Prostate gland (tissue), 2 donors: ENCODE measurements at regions not wholly inside any gene's neighbourhood (a gene's known extent, or its start where the extent isn't known, plus 50 kb on each side); places are given as distances from the start of the nearest gene placed in this dataset.
A peak's percentile ranks its signal among the peaks of the same experiment; 100 is the strongest.

Source experiments
- DNase-seq: peaks from one replicate; pipeline ENCODE4 v3.0.0-alpha.2; 2019; ENCODE audit warnings: low spot score
- H3K27ac ChIP-seq, 2 donors: fragments of 200-600 bp; sonication (generic); 2 replicates each; pipeline ENCODE4 v1.5.1; 2017 to 2019
- H3K27me3 ChIP-seq: fragments of 200-600 bp; sonication (generic); replicated peaks from 2 replicates; pipeline ENCODE4 v1.5.1; 2019; ENCODE audit not compliant: insufficient read depth
- H3K36me3 ChIP-seq, 2 donors: fragments of 200-600 bp; sonication (generic); 1 replicate in 1 of 2; 2 replicates in 1 of 2; pipeline versions ENCODE4 v1.5.1 to v1.8.1; 2017 to 2019
- H3K4me1 ChIP-seq: fragments of 200-600 bp; sonication (generic); replicated peaks from 2 replicates; pipeline ENCODE4 v1.5.1; 2019
- H3K4me3 ChIP-seq, 2 donors: fragments of 200-600 bp; sonication (generic); 2 replicates each; pipeline ENCODE4 v1.5.1; 2017 to 2019
- H3K9me3 ChIP-seq: fragments of 200-600 bp; sonication (generic); 2 replicates; pipeline ENCODE4 v1.5.1; 2017
- POLR2A ChIP-seq: fragments of 450-650 bp; IDR thresholded peaks from one replicate; pipeline ENCODE4 v1.6.1; 2016; ENCODE audit warnings: antibody characterized with exemption, mild to moderate bottlenecking
- POLR2AphosphoS5 ChIP-seq: sonication (generic); formaldehyde crosslinking; IDR thresholded peaks from one replicate; pipeline ENCODE4 v1.6.1; 2017; ENCODE audit warnings: antibody characterized with exemption
- WGBS: methylation state at CpG from one replicate; pipeline ENCODE4 v1.1.5; 2018; 5-methylcytosine and 5-hydroxymethylcytosine counted together
- intact Hi-C: fragments of 100-400 bp; cut with DNase I; formaldehyde crosslinking; loops from one replicate; pipeline ENCODE4 v1.14.2; 2022
- TF ChIP-seq, protein P1 (sequence below), 4 experiments: fragments of 200-600 bp in 2 of 4; fragments of 450-650 bp in 2 of 4; sonication (generic) in 2 of 4; IDR thresholded peaks; 1 replicate in 3 of 4; 2 replicates in 1 of 4; pipeline ENCODE4 v1.5.1; 2016 to 2019; ENCODE audit warnings: antibody characterized with exemption in 4 of 4, mild to moderate bottlenecking in 2 of 4, moderate library complexity in 2 of 4

GRCh38 chr2:64214281-64215115, 70.3 kb upstream of the PELI1 start:
- intact Hi-C loops = no loop called here
- Histone ChIP-seq H3K4me3 (no peak overlapping the region), H3K27me3 (no peaks in the 10 kb centered on the region), H3K27ac (peak overlapping the region; percentile 56 to 59), H3K36me3 (no peaks in the 10 kb centered on the region), H3K4me1 (no peaks in the 10 kb centered on the region), H3K9me3 (no peaks in the 10 kb centered on the region)
- 10% methylated on average over 5 of the region's 5 CpGs for WGBS
- TF ChIP-seq POLR2AphosphoS5 = peak; percentile 73
- TF ChIP-seq, protein P1, sequence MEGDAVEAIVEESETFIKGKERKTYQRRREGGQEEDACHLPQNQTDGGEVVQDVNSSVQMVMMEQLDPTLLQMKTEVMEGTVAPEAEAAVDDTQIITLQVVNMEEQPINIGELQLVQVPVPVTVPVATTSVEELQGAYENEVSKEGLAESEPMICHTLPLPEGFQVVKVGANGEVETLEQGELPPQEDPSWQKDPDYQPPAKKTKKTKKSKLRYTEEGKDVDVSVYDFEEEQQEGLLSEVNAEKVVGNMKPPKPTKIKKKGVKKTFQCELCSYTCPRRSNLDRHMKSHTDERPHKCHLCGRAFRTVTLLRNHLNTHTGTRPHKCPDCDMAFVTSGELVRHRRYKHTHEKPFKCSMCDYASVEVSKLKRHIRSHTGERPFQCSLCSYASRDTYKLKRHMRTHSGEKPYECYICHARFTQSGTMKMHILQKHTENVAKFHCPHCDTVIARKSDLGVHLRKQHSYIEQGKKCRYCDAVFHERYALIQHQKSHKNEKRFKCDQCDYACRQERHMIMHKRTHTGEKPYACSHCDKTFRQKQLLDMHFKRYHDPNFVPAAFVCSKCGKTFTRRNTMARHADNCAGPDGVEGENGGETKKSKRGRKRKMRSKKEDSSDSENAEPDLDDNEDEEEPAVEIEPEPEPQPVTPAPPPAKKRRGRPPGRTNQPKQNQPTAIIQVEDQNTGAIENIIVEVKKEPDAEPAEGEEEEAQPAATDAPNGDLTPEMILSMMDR (IDR thresholded peaks at IDR 0.05) = no peak
- no peak for DNase-seq

GRCh38 chr2:64217198-64217869, 73.1 kb upstream of the PELI1 start:
- TF ChIP-seq, protein P1 (IDR thresholded peaks at IDR 0.05) = no peak
- TF ChIP-seq POLR2A (no peak), POLR2AphosphoS5 (no peak)
- WGBS = 89% methylated on average over 9 of the region's 9 CpGs
- no peaks in the 10 kb centered on the region for H3K9me3 ChIP-seq
- intact Hi-C loops = no loop called here
- no peak overlapping the region for H3K27ac ChIP-seq
- DNase-seq = no peak
- H3K36me3 ChIP-seq = no peaks in the 10 kb centered on the region
- H3K27me3 ChIP-seq = no peaks in the 10 kb centered on the region
- no peak overlapping the region for H3K4me3 ChIP-seq
- no peaks in the 10 kb centered on the region for H3K4me1 ChIP-seq

DNA sequence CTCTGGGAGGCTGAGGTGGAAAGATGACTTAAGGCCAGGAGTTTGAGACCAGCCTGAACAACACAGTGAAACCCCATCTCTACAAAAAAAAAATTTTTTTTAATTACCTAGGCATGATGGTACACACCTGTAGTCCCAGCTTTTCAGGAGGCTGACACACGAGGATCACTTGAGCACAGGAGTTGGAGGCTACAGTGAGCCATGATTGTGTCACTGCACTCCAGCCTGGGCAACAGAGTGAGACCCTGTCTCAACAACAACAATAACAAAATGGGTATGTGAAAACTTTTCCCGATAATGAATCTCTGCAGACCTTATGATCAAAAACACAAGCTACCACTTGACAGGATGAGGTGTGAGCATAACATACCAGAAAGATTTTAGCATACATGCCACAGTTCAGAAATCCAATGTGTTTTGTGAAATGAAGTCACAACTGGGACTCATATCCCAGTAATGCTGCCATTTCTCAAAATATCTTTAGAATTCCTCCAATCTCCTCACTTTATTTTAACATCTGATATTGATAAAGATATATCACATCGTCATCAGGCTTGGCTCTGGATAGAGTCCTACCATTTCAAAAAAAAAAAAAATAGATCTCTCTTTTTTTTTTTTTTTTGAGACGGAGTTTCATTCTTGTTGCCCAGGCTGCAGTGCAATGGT, 74.0 kb upstream of the PELI1 start:
- H3K27ac ChIP-seq = no peak overlapping the region
- H3K36me3 ChIP-seq = no peaks in the 10 kb centered on the region
- TF ChIP-seq POLR2AphosphoS5 = no peak
- TF ChIP-seq, protein P1 (IDR thresholded peaks at IDR 0.05) = no peak
- no peak for TF ChIP-seq POLR2A
- WGBS = 72% methylated on average over 4 of the region's 4 CpGs
- no peaks in the 10 kb centered on the region for H3K27me3 ChIP-seq
- no peak overlapping the region for H3K4me3 ChIP-seq
- H3K9me3 ChIP-seq = no peaks in the 10 kb centered on the region
- H3K4me1 ChIP-seq = no peaks in the 10 kb centered on the region
- no peak for DNase-seq
- intact Hi-C loops = no loop called here

- H3K27me3 ChIP-seq = no peaks in the 10 kb centered on the region
- no peak for TF ChIP-seq POLR2AphosphoS5
- TF ChIP-seq POLR2A = no peak
- TF ChIP-seq, protein P1 (IDR thresholded peaks at IDR 0.05) = no peak
- H3K36me3 ChIP-seq = no peaks in the 10 kb centered on the region
- no peaks in the 10 kb centered on the region for H3K4me1 ChIP-seq
- H3K27ac ChIP-seq = no peak overlapping the region
- WGBS = 48% methylated on average over 2 of the region's 2 CpGs
- H3K4me3 ChIP-seq = no peak overlapping the region
- no peaks in the 10 kb centered on the region for H3K9me3 ChIP-seq
- intact Hi-C loops = no loop called here
- DNase-seq = no peak
These were observed 74.9 kb upstream of the PELI1 start for GRCh38 chr2:64219149-64219548.
